Osteoblast (primary cell): ENCODE measurements at regions not wholly inside any gene's neighbourhood (a gene's known extent, or its start where the extent isn't known, plus 50 kb on each side); places are given as distances from the start of the nearest gene placed in this dataset.

Experiments
- DNase-seq: peaks from one replicate; pipeline ENCODE4 v3.0.0; 2011; ENCODE audit warnings: low spot score, mixed read lengths; ENCODE audit not compliant: insufficient read length; ENCODE audit errors: missing footprints
- H2AFZ ChIP-seq: 2 replicates; pipeline ENCODE4 v1.6.0; 2011; ENCODE audit warnings: mild to moderate bottlenecking, low read length
- H3K27ac ChIP-seq: 2 replicates; pipeline ENCODE4 v1.5.1; 2011; ENCODE audit warnings: mild to moderate bottlenecking, low read depth, low read length, moderate library complexity
- H3K27me3 ChIP-seq: 2 replicates; pipeline ENCODE4 v1.6.0; 2012; ENCODE audit warnings: mild to moderate bottlenecking, control low read depth, inconsistent platforms, low read length, moderate library complexity; ENCODE audit not compliant: insufficient read depth
- H3K36me3 ChIP-seq: 2 replicates; pipeline ENCODE4 v1.5.1; 2011; ENCODE audit warnings: mild to moderate bottlenecking, low read length, control low read depth, moderate library complexity; ENCODE audit not compliant: insufficient read depth
- H3K4me1 ChIP-seq: 2 replicates; pipeline ENCODE4 v1.5.1; 2011; ENCODE audit warnings: mild to moderate bottlenecking, low read length, control low read depth, moderate library complexity; ENCODE audit not compliant: insufficient read depth
- H3K4me2 ChIP-seq: 2 replicates; pipeline ENCODE4 v1.6.0; 2011; ENCODE audit warnings: mild to moderate bottlenecking, low read length; ENCODE audit not compliant: insufficient read depth
- H3K4me3 ChIP-seq: fragments of 200-600 bp; sonication (generic); 3 replicates; pipeline ENCODE4 v1.5.1; 2012; ENCODE audit warnings: mild to moderate bottlenecking, low read length, inconsistent platforms; ENCODE audit not compliant: insufficient read depth
- H3K79me2 ChIP-seq: 2 replicates; pipeline ENCODE4 v1.6.0; 2012; ENCODE audit warnings: mild to moderate bottlenecking, low read length, control low read depth, inconsistent platforms; ENCODE audit not compliant: insufficient read depth
- H3K9me3 ChIP-seq: 2 replicates; pipeline ENCODE4 v1.5.1; 2011; ENCODE audit warnings: low read depth, low read length, control low read depth
- H4K20me1 ChIP-seq: 2 replicates; pipeline ENCODE4 v1.6.0; 2012; ENCODE audit warnings: mild to moderate bottlenecking, low read length, control low read depth; ENCODE audit not compliant: insufficient read depth
- TF ChIP-seq, protein P1 (sequence below): IDR thresholded peaks from 2 replicates; pipeline ENCODE4 v1.5.1; 2011; ENCODE audit warnings: mild to moderate bottlenecking, low read depth, low read length, moderate library complexity; ENCODE audit errors: extremely low read depth

DNA sequence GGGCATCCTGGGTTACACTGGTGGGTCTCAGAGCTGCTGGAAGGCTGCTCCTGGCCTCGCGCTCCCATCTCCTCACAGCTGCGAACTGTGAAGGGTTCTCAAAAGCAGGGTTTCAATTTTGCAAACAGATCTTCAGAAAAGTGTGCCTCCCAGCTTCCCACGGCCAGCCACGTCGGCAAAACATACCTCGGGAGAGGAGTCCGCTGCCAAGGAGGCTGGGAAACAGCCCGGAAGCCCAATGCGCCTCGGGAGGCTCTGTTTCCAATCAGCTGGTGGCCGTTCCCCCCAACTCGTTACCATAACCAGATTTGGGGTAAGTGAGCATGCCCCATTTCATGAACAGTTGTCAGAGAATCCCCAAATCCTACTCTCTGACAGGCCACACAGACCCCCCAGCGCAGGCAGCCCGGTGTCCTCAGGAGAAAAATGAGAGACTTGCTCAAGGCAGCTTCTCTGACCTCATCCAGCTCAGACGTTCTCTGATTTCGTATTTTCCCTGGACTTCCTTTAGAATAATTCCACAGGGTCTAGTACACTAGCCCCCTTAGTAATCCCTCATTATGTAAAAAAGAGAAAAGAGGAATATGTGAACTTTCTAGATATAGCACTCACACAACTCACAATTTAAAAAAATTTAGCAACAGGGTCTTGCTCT lies 98.4 kb downstream of the SNX5 start:
- DNase-seq: peak; percentile 62
- Histone ChIP-seq H3K4me2 (peak overlapping the region; percentile 72), H3K4me1 (peaks cover 32% of the 10 kb centered on the region), H4K20me1 (no peaks in the 10 kb centered on the region), H3K4me3 (peak overlapping the region; percentile 64), H3K27me3 (no peaks in the 10 kb centered on the region), H3K79me2 (no peaks in the 10 kb centered on the region), H3K36me3 (no peaks in the 10 kb centered on the region), H2AFZ (peak overlapping the region; percentile 86), H3K9me3 (no peaks in the 10 kb centered on the region), H3K27ac (peak overlapping the region; percentile 67)
- TF ChIP-seq, protein P1, sequence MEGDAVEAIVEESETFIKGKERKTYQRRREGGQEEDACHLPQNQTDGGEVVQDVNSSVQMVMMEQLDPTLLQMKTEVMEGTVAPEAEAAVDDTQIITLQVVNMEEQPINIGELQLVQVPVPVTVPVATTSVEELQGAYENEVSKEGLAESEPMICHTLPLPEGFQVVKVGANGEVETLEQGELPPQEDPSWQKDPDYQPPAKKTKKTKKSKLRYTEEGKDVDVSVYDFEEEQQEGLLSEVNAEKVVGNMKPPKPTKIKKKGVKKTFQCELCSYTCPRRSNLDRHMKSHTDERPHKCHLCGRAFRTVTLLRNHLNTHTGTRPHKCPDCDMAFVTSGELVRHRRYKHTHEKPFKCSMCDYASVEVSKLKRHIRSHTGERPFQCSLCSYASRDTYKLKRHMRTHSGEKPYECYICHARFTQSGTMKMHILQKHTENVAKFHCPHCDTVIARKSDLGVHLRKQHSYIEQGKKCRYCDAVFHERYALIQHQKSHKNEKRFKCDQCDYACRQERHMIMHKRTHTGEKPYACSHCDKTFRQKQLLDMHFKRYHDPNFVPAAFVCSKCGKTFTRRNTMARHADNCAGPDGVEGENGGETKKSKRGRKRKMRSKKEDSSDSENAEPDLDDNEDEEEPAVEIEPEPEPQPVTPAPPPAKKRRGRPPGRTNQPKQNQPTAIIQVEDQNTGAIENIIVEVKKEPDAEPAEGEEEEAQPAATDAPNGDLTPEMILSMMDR: no peak

DNA sequence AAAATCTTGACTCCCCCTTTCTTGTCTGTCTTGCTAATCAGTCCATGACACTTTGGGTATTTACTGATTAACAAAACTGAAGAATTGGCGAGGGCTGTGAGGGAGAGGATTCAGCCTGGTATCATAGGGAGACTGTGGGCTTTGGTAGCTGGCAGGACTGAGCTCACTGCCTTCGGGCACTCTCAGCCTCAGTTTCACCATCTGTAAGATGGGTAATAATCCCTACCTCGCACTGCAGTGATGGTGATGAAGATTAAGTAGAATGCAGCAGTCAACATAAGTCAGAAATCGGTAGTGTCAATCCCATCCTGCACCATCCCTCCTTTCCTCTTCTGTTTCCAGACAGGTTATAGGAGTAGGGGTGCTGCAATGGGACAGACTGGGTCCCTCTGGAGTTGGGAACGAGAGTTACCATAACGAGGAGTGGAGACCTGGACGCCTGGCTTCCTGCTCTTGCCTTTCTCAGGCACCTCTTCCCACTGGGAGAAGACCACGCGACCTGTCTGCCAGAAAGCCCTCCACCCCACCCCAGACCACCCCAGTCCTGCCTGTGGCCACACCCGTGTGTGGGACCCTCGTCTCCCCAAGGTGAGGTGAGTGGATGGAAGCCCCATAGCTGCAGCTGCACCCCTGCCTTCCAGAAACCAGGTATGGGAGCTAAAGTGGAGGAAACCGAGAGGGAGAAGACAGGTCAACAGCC lies 99.1 kb downstream of the SNX5 start:
- Histone ChIP-seq H3K79me2 (no peaks in the 10 kb centered on the region), H3K4me1 (peaks cover 24% of the 10 kb centered on the region), H3K4me2 (peak overlapping the region; percentile 72), H3K9me3 (no peaks in the 10 kb centered on the region), H3K27me3 (no peaks in the 10 kb centered on the region), H3K4me3 (peak overlapping the region; percentile 64), H4K20me1 (no peaks in the 10 kb centered on the region), H2AFZ (peak overlapping the region; percentile 86), H3K36me3 (no peaks in the 10 kb centered on the region), H3K27ac (peak overlapping the region; percentile 67)
- no peak for DNase-seq
- TF ChIP-seq, protein P1: no peak

DNA sequence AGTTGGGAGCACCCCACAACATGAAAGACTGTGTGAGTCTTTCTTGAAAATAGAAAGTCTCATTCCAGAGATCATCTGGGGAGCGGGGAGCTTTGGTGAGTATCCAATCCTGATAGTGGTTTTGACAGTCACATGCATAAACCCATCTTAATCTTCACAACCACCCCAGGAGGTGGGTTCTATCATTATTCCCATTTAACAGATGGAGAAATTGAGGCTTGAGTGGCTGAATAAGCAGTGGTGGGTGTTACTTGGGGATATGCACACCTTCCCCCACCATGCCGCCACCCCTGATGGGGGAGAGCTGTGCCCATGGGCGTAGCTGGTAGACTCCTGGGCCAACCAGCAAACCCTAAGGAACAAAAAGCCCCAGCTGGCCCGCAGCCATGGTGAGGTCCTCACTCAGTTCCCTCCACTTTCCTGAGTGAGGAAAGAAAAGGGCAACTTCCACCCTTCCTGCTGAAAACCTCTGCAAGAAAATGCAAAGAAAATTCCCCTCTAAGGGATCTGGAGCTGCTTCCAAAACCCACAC lies 99.8 kb downstream of the SNX5 start:
- Histone ChIP-seq H3K4me1 (peaks cover 24% of the 10 kb centered on the region), H3K79me2 (no peaks in the 10 kb centered on the region), H3K4me2 (no peak overlapping the region), H3K27me3 (no peaks in the 10 kb centered on the region), H4K20me1 (no peaks in the 10 kb centered on the region), H2AFZ (no peak overlapping the region), H3K27ac (no peak overlapping the region), H3K9me3 (no peaks in the 10 kb centered on the region), H3K36me3 (no peaks in the 10 kb centered on the region), H3K4me3 (no peak overlapping the region)
- DNase-seq: no peak
- TF ChIP-seq, protein P1: no peak

DNA sequence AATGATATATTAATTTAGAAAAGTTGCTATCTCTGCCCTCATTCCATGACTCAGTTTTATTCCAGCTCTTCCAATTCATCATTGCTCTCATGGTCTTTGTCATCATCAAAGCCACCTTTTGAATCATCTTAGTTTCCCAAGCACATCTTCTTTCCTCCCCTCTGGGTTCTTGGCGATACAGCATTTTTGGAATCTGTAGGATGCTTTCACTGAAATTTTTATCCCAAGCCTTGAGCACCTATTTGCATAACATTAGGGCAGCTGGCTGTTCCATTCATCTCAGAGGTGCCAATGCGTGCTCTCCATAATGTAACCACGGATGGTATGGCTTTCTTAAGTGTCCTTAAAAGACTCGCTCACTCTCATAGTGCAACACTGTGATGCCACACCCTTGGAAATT lies 100.4 kb downstream of the SNX5 start:
- DNase-seq: no peak
- Histone ChIP-seq H3K27me3 (no peaks in the 10 kb centered on the region), H3K36me3 (no peaks in the 10 kb centered on the region), H2AFZ (no peak overlapping the region), H3K4me1 (peaks cover 18% of the 10 kb centered on the region), H3K4me3 (no peak overlapping the region), H3K27ac (no peak overlapping the region), H3K4me2 (no peak overlapping the region), H3K9me3 (no peaks in the 10 kb centered on the region), H4K20me1 (no peaks in the 10 kb centered on the region), H3K79me2 (no peaks in the 10 kb centered on the region)
- TF ChIP-seq, protein P1: no peak
